HG03520 (cell line): ENCODE measurements at regions not wholly inside any gene's neighbourhood (a gene's known extent, or its start where the extent isn't known, plus 50 kb on each side); places are given as distances from the start of the nearest gene placed in this dataset.
"Not testable (repeated sequence)": the region's sequence is repeated elsewhere in the genome, so short reads cannot be mapped to it uniquely, and the experiment has no call there.

Experiments used
- ATAC-seq: cut with Tn5 transposase; IDR thresholded peaks from one replicate; pipeline ENCODE4 v1.9.1; 2021; ENCODE audit warnings: mild to moderate bottlenecking, moderate library complexity; ENCODE audit not compliant: unreplicated experiment

DNA sequence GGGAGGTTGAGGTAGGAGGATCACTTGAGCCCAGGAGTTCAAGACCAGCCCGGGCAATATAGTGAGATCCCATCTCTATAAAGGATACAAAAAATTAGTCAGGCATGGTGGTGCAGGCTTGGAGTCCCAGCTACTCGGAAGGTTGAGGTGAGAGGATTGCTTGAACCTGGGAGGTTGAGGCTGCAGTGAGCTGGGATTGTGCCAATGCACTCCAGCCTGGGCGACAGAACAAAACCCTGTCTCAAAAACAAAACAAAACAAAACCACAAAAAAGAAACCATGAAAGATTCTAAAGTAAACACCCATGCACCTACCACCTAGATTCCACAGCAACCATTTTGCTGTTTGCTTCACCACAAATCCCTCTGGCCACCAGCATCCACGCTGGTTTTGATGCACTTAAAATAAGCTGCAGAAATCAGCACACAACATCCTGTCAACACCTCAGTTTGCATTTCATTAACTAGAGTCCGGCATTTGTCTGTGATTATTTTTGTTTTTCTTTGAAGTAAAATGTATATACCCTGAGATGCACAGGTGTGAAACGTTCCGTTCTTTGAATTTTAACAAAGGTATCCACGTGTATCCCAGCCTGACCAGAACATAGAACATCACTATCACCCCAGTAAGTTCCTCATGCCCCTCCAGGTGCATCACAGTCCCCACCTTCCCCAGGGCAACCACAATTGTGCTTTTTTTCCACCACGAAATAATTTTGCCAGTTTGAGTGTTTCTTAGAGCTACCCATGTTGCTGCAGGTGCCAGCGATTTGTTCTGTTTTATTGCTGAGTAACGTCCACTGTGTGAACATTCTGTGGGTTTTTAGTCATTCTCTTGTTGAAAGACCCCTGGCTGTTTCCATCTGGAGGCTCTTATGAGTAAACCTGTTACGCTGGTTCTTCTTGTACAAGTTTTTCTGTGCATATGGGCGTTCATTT is 191.5 kb downstream of the SEC14L1 start:
- ATAC-seq, result no peak

DNA sequence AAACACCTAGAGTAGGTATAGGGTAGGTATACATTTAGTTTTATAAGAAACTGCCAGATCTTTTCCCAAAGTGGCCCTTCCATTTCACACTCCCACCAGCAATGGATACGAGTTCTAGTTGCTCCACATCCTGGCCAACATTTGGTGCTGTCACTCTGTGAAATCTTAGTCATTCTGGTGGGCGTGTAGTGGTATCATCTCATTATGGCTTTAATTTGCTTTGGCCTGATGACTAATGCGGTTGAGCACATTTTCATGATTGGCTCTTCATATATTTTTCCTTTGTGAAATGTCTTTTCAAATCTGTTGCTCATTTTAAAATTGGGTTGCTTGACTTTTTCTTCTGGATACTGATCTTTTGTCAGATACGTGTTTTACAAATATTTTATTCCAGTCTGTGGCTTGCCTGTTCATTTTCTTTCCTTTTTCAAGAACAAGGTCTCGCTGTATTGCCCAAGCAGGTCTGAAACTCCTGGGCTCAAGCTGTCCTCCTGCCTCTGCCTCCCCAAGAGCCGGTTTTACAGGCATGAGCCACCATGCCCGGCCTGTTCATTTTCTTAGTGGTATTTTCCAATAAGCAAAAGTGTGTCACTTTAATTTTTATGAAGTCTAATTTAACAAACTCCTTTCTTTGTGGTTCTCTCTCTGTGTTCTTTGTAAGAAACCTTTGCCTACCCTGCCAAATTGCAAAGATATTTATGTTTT is 192.4 kb downstream of the SEC14L1 start:
- ATAC-seq, result no peak

GRCh38 chr17:77337150-77337549 is 196.4 kb downstream of the SEC14L1 start:
- ATAC-seq, result no peak

GRCh38 chr17:77341069-77341541 is 200.3 kb downstream of the SEC14L1 start:
- no peak for ATAC-seq

DNA sequence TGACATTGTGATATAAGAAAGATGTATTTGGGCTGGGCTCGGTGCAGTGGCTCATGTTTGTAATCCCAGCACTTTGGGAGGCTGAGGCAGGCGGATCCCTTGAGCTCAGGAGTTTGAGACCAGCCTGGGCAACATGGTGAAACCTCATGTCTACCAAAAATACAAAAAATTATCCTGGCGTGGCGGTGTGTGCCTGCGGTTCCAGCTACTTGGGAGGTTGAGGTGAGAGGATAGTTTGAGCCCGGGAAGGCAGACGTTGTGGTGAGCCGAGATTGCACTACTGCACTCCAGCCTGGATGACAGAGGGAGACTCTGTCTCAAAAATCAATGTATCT is 201.9 kb downstream of the SEC14L1 start:
- ATAC-seq, result not testable (repeated sequence)

- no peak for ATAC-seq
Observed at GRCh38 chr17:77343031-77343800, 202.4 kb downstream of the SEC14L1 start.

DNA sequence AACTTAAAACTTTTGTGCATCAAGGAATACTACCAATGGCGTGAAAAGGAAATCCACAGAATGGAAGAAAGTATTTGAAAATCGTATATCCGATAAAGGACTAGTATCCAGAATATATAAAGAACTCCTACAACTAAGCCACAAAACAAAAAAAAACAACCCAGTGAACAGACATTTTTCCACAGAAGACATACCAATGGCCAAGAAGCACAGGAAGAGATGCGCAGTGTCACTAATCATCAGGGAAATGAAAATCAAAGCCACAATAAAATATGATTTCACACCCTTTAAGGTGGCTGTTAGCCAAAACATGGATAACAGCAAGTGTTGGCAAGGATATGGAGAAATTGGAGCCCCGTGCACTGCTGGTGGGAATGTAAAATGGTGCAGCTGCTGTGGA is 203.3 kb downstream of the SEC14L1 start:
- ATAC-seq, result no peak

DNA sequence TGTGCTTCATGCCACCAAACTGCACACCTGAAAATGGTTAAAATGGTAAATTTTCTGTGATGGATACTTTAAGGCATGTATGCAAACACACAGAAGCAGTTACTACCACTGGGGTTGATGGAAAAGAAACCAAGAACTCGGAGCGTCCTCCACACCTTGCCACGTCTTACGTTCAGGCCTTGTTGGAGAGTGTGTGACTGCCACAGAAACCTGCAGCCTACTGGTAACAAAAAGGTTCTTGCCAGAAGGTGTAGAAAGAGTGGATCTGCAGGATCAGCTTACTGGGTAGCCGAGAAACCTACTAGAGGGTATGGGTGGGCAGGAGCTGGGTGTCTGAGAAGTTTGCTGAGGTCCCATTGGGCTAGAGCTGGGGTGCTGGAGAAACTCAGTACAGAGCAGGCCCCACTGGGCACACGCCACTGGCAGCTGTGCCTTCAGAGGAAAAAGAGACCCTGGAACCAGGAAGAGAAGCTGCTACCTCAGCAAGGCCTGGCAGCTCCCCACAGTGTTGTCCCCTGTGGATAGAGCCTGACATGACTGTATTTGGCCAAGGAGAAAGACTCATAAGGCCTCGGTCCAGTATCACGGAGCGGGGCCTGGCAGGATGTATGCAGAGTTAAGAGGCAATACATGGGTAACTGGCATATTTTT is 204.6 kb downstream of the SEC14L1 start:
- no peak for ATAC-seq

GRCh38 chr17:77346765-77347164 is 206.0 kb downstream of the SEC14L1 start:
- no peak for ATAC-seq

GRCh38 chr17:77347544-77347943 is 206.8 kb downstream of the SEC14L1 start:
- ATAC-seq, result no peak

DNA sequence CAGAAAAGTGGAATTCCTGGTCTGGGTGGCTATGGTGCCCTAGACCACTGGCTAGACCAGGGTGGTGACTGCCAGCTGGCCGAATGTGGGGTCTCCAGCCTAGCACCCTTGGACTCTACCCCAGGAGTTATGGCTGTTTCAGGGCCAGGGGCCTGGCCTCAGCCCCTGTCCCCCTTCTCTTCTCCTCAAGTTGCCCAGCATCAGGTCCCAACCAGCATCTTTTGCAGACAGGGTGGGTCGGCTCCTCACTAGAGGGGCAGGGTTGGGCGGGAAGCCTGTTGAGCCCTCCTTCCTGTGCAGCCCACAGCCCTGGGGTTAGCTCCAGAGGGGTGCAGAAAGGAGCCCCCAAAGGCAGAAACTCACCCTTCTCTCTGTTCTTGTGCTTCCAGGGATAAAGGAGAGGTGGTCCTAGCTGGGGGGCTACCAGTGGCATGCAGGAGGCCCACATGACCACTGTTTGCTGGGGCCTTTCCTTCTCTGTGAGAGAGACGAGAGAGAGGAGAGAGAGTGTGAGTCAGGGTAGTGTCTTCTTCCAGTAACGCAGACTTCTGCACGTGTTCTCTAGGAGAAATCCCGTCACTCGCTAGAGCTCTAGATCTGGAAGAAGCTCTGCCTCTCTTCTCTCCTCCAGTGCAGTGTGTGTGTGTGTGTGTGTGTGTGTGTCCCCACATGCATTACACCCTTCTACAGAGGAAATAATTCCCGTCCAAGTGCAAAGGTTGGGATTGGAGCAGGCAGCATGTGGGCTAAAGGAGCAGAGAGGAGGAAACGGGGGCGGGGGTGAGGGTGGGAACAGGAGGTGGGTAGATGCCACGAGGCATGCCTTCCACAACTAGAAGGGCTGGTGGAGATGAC is 209.4 kb downstream of the SEC14L1 start:
- ATAC-seq, result no peak

- ATAC-seq, result no peak
Observed at GRCh38 chr17:77352441-77352840, 211.7 kb downstream of the SEC14L1 start.

- no peak for ATAC-seq
Observed at GRCh38 chr17:77352996-77353395, 212.2 kb downstream of the SEC14L1 start.

- no peak for ATAC-seq
Observed at GRCh38 chr17:77353684-77354419, 213.1 kb downstream of the SEC14L1 start.

- no peak for ATAC-seq
Observed at GRCh38 chr17:77354420-77354669, 213.6 kb downstream of the SEC14L1 start.

- ATAC-seq, result no peak
Observed at GRCh38 chr17:77354670-77355455, 214.1 kb downstream of the SEC14L1 start.

DNA sequence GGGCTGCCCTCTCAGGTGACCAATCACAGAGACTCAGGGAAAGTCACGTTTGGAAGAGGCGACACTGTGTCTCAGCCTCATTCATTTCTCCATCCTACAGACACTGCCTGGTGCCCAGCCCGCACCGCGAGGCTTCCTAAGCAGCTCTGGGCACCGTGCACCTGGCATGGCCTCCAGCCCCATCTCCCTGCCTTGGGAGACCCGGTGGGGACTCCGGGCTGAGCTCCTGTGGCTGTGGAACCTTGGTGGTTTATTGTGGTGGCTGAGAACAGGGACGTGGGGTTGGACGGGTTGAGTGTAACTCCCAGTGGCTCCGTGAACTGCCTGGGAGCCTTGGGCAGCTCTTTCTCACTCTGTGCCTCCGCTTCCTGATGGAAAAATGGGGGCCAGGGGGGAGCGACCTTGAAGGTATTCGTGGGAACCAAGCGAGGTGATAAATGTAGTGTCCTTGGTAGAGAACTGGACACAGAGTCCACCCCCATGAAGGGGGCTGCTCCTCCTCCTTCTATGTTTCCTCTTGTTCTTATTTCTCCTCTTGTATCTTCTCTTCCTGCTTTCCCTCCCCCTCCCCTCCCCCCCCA is 215.4 kb downstream of the SEC14L1 start:
- ATAC-seq, result no peak

GRCh38 chr17:77356690-77357201 is 216.0 kb downstream of the SEC14L1 start:
- no peak for ATAC-seq
